ENCODE measurements at regions not wholly inside any gene's neighbourhood (a gene's known extent, or its start where the extent isn't known, plus 50 kb on each side); places are given as distances from the start of the nearest gene placed in this dataset.
A peak's percentile ranks its signal among the peaks of the same experiment; 100 is the strongest.

- Mint-ChIP-seq H3K27me3 (ENCODE audit: unreplicated experiment) (no peaks in the 10 kb centered on the region), H3K27ac (ENCODE audit: unreplicated experiment) (no peak overlapping the region), H3K4me3 (ENCODE audit: unreplicated experiment) (no peak overlapping the region), H3K9me3 (ENCODE audit: unreplicated experiment) (no peaks in the 10 kb centered on the region), H3K36me3 (ENCODE audit: unreplicated experiment) (no peaks in the 10 kb centered on the region), H3K4me1 (ENCODE audit: unreplicated experiment) (no peaks in the 10 kb centered on the region)
- TF ChIP-seq CTCF (IDR thresholded peaks at IDR 0.05), result no peak
- no peak for DNase-seq (ENCODE audit: extremely low spot score, unreplicated experiment)
Measured at GRCh38 chrX:69287095-69287494, 121.8 kb upstream of the PJA1 start.

GRCh38 chrX:69286565-69286906 lies 121.3 kb upstream of the PJA1 start:
- H3K4me3 Mint-ChIP-seq (ENCODE audit: unreplicated experiment), result no peak overlapping the region
- no peak for TF ChIP-seq CTCF (IDR thresholded peaks at IDR 0.05)
- DNase-seq (ENCODE audit: extremely low spot score, unreplicated experiment), result no peak
- H3K36me3 Mint-ChIP-seq (ENCODE audit: unreplicated experiment), result no peaks in the 10 kb centered on the region
- no peaks in the 10 kb centered on the region for H3K9me3 Mint-ChIP-seq (ENCODE audit: unreplicated experiment)
- H3K27ac Mint-ChIP-seq (ENCODE audit: unreplicated experiment), result no peak overlapping the region
- H3K27me3 Mint-ChIP-seq (ENCODE audit: unreplicated experiment), result no peaks in the 10 kb centered on the region
- no peaks in the 10 kb centered on the region for H3K4me1 Mint-ChIP-seq (ENCODE audit: unreplicated experiment)

- no peaks in the 10 kb centered on the region for H3K27me3 Mint-ChIP-seq (ENCODE audit: unreplicated experiment)
- peak; percentile 75 for TF ChIP-seq CTCF (IDR thresholded peaks at IDR 0.05)
- no peak overlapping the region for H3K27ac Mint-ChIP-seq (ENCODE audit: unreplicated experiment)
- H3K36me3 Mint-ChIP-seq (ENCODE audit: unreplicated experiment), result no peaks in the 10 kb centered on the region
- H3K9me3 Mint-ChIP-seq (ENCODE audit: unreplicated experiment), result no peaks in the 10 kb centered on the region
- H3K4me1 Mint-ChIP-seq (ENCODE audit: unreplicated experiment), result no peaks in the 10 kb centered on the region
- DNase-seq (ENCODE audit: extremely low spot score, unreplicated experiment), result no peak
- peak overlapping the region; percentile 52 for H3K4me3 Mint-ChIP-seq (ENCODE audit: unreplicated experiment)
Measured at GRCh38 chrX:69285881-69286564, 120.8 kb upstream of the PJA1 start.

- Mint-ChIP-seq H3K4me3 (ENCODE audit: unreplicated experiment) (peak overlapping the region; percentile 52), H3K4me1 (ENCODE audit: unreplicated experiment) (no peaks in the 10 kb centered on the region), H3K27me3 (ENCODE audit: unreplicated experiment) (no peaks in the 10 kb centered on the region), H3K9me3 (ENCODE audit: unreplicated experiment) (no peaks in the 10 kb centered on the region), H3K36me3 (ENCODE audit: unreplicated experiment) (no peaks in the 10 kb centered on the region), H3K27ac (ENCODE audit: unreplicated experiment) (no peak overlapping the region)
- TF ChIP-seq CTCF (IDR thresholded peaks at IDR 0.05), result no peak
- DNase-seq (ENCODE audit: extremely low spot score, unreplicated experiment), result no peak
Measured at GRCh38 chrX:69285401-69285877, 120.2 kb upstream of the PJA1 start.

GRCh38 chrX:69284491-69284890 lies 119.2 kb upstream of the PJA1 start:
- H3K4me1 Mint-ChIP-seq (ENCODE audit: unreplicated experiment), result no peaks in the 10 kb centered on the region

More at GRCh38 chrX:69284491-69284890, 119.2 kb upstream of the PJA1 start:
- no peak for DNase-seq (ENCODE audit: extremely low spot score, unreplicated experiment)
- no peak overlapping the region for H3K4me3 Mint-ChIP-seq (ENCODE audit: unreplicated experiment)
- TF ChIP-seq CTCF (IDR thresholded peaks at IDR 0.05), result no peak
- H3K9me3 Mint-ChIP-seq (ENCODE audit: unreplicated experiment), result no peaks in the 10 kb centered on the region
- H3K36me3 Mint-ChIP-seq (ENCODE audit: unreplicated experiment), result no peaks in the 10 kb centered on the region
- H3K27ac Mint-ChIP-seq (ENCODE audit: unreplicated experiment), result no peak overlapping the region
- H3K27me3 Mint-ChIP-seq (ENCODE audit: unreplicated experiment), result no peaks in the 10 kb centered on the region
